Upper lobe of left lung (tissue), 4 donors: ENCODE measurements at regions not wholly inside any gene's neighbourhood (a gene's known extent, or its start where the extent isn't known, plus 50 kb on each side); places are given as distances from the start of the nearest gene placed in this dataset.

Experiments
- EP300 ChIP-seq, 4 donors: sonication (generic); formaldehyde crosslinking; IDR thresholded peaks; one replicate each; pipeline ENCODE4 v1.5.1; 2017; ENCODE audit warnings: antibody characterized with exemption in 4 of 4, control low read depth in 2 of 4
- POLR2A ChIP-seq, 4 donors: fragments of 450-650 bp; IDR thresholded peaks; one replicate each; pipeline ENCODE4 v1.5.1; 2016 to 2017; ENCODE audit warnings: antibody characterized with exemption in 4 of 4, mild to moderate bottlenecking in 2 of 4
- POLR2AphosphoS5 ChIP-seq, 2 donors: sonication (generic); formaldehyde crosslinking; IDR thresholded peaks; one replicate each; pipeline ENCODE4 v1.5.1; 2017; ENCODE audit warnings: antibody characterized with exemption in 2 of 2
- TF ChIP-seq, protein P1 (sequence below), 6 experiments: fragments of 450-650 bp in 4 of 6; fragments of 200-600 bp in 2 of 6; sonication (generic) in 2 of 6; IDR thresholded peaks; one replicate each; pipeline ENCODE4 v1.5.1; 2016 to 2019; ENCODE audit warnings: antibody characterized with exemption in 6 of 6

- TF ChIP-seq, protein P1, sequence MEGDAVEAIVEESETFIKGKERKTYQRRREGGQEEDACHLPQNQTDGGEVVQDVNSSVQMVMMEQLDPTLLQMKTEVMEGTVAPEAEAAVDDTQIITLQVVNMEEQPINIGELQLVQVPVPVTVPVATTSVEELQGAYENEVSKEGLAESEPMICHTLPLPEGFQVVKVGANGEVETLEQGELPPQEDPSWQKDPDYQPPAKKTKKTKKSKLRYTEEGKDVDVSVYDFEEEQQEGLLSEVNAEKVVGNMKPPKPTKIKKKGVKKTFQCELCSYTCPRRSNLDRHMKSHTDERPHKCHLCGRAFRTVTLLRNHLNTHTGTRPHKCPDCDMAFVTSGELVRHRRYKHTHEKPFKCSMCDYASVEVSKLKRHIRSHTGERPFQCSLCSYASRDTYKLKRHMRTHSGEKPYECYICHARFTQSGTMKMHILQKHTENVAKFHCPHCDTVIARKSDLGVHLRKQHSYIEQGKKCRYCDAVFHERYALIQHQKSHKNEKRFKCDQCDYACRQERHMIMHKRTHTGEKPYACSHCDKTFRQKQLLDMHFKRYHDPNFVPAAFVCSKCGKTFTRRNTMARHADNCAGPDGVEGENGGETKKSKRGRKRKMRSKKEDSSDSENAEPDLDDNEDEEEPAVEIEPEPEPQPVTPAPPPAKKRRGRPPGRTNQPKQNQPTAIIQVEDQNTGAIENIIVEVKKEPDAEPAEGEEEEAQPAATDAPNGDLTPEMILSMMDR (IDR thresholded peaks at IDR 0.05): no peak
- TF ChIP-seq POLR2A (IDR thresholded peaks at IDR 0.05) (no peak), EP300 (IDR thresholded peaks at IDR 0.05) (no peak), POLR2AphosphoS5 (IDR thresholded peaks at IDR 0.05) (no peak)
Observed at GRCh38 chr2:88868861-88869260, 177.4 kb downstream of the RPIA start.
